Loucy (cell line): ENCODE measurements at regions not wholly inside any gene's neighbourhood (a gene's known extent, or its start where the extent isn't known, plus 50 kb on each side); places are given as distances from the start of the nearest gene placed in this dataset.

Experiments used
- H2AFZ ChIP-seq: fragments of 200-600 bp; sonication (generic); 2 replicates; pipeline ENCODE4 v1.6.0; 2016; ENCODE audit warnings: antibody characterized with exemption, mild to moderate bottlenecking, low read length, moderate library complexity
- H3F3A ChIP-seq: fragments of 200-600 bp; 2 replicates; pipeline ENCODE4 v1.6.0; 2016; ENCODE audit warnings: antibody characterized with exemption, low read depth, mild to moderate bottlenecking
- H3K27me3 ChIP-seq: fragments of 200-600 bp; sonication (generic); 2 replicates; pipeline ENCODE4 v1.6.1; 2014; ENCODE audit warnings: low read length, mild to moderate bottlenecking; ENCODE audit not compliant: insufficient read depth, poor library complexity, severe bottlenecking
- H3K36me3 ChIP-seq: fragments of 200-600 bp; sonication (generic); 2 replicates; pipeline ENCODE4 v1.6.1; 2016; ENCODE audit warnings: low read length; ENCODE audit not compliant: insufficient read depth
- H3K4me1 ChIP-seq: fragments of 200-600 bp; sonication (generic); 2 replicates; pipeline ENCODE4 v1.5.1; 2014; ENCODE audit warnings: low read length, mild to moderate bottlenecking; ENCODE audit not compliant: insufficient read depth, poor library complexity, severe bottlenecking
- H3K4me2 ChIP-seq: fragments of 200-600 bp; sonication (generic); 2 replicates; pipeline ENCODE4 v1.6.0; 2014; ENCODE audit warnings: antibody characterized with exemption, low read length, low read depth, mild to moderate bottlenecking; ENCODE audit not compliant: poor library complexity, severe bottlenecking
- H3K4me3 ChIP-seq: fragments of 200-600 bp; sonication (generic); 2 replicates; pipeline ENCODE4 v1.5.1; 2014; ENCODE audit warnings: low read length, mild to moderate bottlenecking, mixed read lengths; ENCODE audit not compliant: poor library complexity, severe bottlenecking
- H3K79me2 ChIP-seq: fragments of 200-600 bp; sonication (generic); 2 replicates; pipeline ENCODE4 v1.6.1; 2014; ENCODE audit warnings: low read length; ENCODE audit not compliant: insufficient read depth
- H3K9ac ChIP-seq: fragments of 200-600 bp; sonication (generic); 2 replicates; pipeline ENCODE4 v1.6.0; 2014; ENCODE audit warnings: mild to moderate bottlenecking, low read depth, low read length, moderate library complexity; ENCODE audit not compliant: poor library complexity, severe bottlenecking
- H3K9me2 ChIP-seq: fragments of 200-600 bp; sonication (generic); replicated peaks from 2 replicates; pipeline ENCODE4 v1.6.1; 2016; ENCODE audit warnings: low read depth, low read length, mixed read lengths
- H3K9me3 ChIP-seq: fragments of 200-600 bp; sonication (generic); 2 replicates; pipeline ENCODE4 v1.6.1; 2014; ENCODE audit warnings: mild to moderate bottlenecking, antibody characterized with exemption, low read length, low read depth; ENCODE audit not compliant: insufficient read depth
- H4K20me1 ChIP-seq: fragments of 200-600 bp; sonication (generic); 2 replicates; pipeline ENCODE4 v1.6.0; 2014; ENCODE audit warnings: antibody characterized with exemption, low read length, mild to moderate bottlenecking; ENCODE audit not compliant: insufficient read depth, poor library complexity, severe bottlenecking
- EZH2phosphoT487 ChIP-seq: fragments of 200-600 bp; IDR thresholded peaks from 2 replicates; pipeline ENCODE4 v1.6.1; 2018; ENCODE audit warnings: antibody characterized with exemption, mild to moderate bottlenecking, moderate library complexity, borderline replicate concordance
- TF ChIP-seq, protein P1 (sequence below): fragments of 200-600 bp; sonication (generic); conservative IDR thresholded peaks from 2 replicates; pipeline ENCODE4 v1.5.1; 2014; ENCODE audit warnings: mild to moderate bottlenecking, antibody characterized with exemption, low read length

DNA sequence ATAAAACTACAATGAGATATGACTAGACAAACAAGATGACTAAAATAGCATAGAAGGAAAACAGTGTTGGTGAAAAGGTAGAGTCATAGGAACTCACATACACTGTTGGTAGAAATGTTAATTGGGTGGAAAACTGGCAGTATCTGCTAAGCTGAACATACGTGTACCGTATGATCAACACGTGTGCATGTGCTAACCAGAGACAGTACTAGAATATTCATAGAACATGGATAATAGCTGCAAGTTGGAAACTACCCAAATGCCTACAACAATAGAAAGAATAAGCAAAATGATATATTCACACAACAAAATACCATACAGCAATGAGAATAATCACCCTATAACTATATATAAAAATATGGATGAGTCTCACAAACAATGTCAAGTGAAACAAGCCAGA, 184.0 kb downstream of the IBTK start:
- H4K20me1 ChIP-seq = no peaks in the 10 kb centered on the region
- H3K4me1 ChIP-seq = peaks cover 28% of the 10 kb centered on the region
- H3K9me3 ChIP-seq = no peaks in the 10 kb centered on the region
- no peaks in the 10 kb centered on the region for H3K79me2 ChIP-seq
- H3K36me3 ChIP-seq = no peaks in the 10 kb centered on the region
- H3K27me3 ChIP-seq = no peaks in the 10 kb centered on the region
- no peaks in the 10 kb centered on the region for H3F3A ChIP-seq
- H3K4me3 ChIP-seq = no peak overlapping the region
- no peak overlapping the region for H2AFZ ChIP-seq
- TF ChIP-seq EZH2phosphoT487 = no peak
- TF ChIP-seq, protein P1, sequence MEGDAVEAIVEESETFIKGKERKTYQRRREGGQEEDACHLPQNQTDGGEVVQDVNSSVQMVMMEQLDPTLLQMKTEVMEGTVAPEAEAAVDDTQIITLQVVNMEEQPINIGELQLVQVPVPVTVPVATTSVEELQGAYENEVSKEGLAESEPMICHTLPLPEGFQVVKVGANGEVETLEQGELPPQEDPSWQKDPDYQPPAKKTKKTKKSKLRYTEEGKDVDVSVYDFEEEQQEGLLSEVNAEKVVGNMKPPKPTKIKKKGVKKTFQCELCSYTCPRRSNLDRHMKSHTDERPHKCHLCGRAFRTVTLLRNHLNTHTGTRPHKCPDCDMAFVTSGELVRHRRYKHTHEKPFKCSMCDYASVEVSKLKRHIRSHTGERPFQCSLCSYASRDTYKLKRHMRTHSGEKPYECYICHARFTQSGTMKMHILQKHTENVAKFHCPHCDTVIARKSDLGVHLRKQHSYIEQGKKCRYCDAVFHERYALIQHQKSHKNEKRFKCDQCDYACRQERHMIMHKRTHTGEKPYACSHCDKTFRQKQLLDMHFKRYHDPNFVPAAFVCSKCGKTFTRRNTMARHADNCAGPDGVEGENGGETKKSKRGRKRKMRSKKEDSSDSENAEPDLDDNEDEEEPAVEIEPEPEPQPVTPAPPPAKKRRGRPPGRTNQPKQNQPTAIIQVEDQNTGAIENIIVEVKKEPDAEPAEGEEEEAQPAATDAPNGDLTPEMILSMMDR = no peak
- H3K9me2 ChIP-seq = no peaks in the 10 kb centered on the region
- H3K4me2 ChIP-seq = no peak overlapping the region
- H3K9ac ChIP-seq = no peak overlapping the region

DNA sequence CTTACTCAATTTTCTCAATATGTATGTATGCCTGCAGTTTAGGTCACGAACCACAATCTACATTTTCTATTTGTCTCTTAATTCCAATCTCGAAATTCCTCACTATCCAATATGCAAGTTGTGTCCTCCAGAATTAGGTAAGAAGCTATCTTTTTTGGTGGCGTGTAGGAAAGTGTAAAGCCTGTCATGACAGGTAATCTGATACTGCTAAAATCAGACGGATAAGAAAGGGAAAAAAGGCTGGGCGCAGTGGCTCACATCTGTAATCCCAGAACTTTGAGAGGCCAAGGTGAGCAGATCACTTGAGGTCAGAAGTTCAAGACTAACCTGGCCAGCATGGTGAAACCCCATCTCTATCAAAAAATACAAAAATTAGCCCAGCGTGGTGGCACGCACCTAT, 185.3 kb downstream of the IBTK start:
- Histone ChIP-seq H3K9me2 (no peaks in the 10 kb centered on the region), H3K4me1 (peaks cover 25% of the 10 kb centered on the region), H3K4me2 (no peak overlapping the region), H3K79me2 (no peaks in the 10 kb centered on the region), H3K9me3 (no peaks in the 10 kb centered on the region), H3K4me3 (no peak overlapping the region), H2AFZ (no peak overlapping the region), H3K36me3 (no peaks in the 10 kb centered on the region), H3K27me3 (no peaks in the 10 kb centered on the region), H4K20me1 (no peaks in the 10 kb centered on the region), H3K9ac (no peak overlapping the region), H3F3A (no peaks in the 10 kb centered on the region)
- TF ChIP-seq EZH2phosphoT487 = no peak
- TF ChIP-seq, protein P1 = no peak

DNA sequence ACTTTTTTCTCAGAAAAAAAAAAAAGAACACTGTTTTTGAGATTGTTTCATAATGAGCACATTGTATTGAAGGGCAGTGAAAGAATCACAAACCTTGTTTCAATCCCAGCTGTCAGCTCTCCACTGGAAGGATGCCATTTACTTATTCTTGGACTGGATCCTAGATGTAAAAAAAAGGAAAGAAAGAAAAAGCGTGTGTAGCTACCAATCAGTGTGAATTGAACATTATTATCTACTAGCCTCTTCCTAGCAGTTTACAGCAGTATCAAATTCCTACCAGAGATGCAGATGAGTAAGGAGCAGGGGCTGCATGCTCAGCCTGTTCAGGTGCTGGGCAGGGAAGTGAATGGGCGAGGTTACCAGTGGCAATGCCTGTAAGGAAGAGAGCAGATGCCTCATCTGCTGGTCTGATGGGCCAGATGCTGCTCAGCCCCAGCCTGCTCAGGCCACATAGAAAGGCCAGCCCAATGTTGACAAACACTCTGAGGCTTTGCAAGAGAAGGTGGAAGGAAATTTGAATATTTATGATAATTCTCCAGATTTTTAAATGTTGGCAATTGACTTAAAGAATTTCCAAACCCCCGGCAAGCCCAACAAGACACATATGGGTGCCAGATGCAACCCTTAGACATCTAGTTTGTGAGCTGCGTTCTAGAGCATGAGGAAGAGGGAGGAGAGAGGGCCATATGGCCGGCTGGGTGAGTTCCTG, 189.5 kb downstream of the IBTK start:
- Histone ChIP-seq H2AFZ (no peak overlapping the region), H3K79me2 (no peaks in the 10 kb centered on the region), H4K20me1 (no peaks in the 10 kb centered on the region), H3K9ac (no peak overlapping the region), H3F3A (no peaks in the 10 kb centered on the region), H3K27me3 (no peaks in the 10 kb centered on the region), H3K9me2 (no peaks in the 10 kb centered on the region), H3K9me3 (no peaks in the 10 kb centered on the region), H3K4me2 (no peak overlapping the region), H3K4me3 (no peak overlapping the region), H3K4me1 (peaks cover 19% of the 10 kb centered on the region), H3K36me3 (no peaks in the 10 kb centered on the region)
- TF ChIP-seq EZH2phosphoT487 = no peak
- TF ChIP-seq, protein P1 = no peak
